ENCODE measurements at regions not wholly inside any gene's neighbourhood (a gene's known extent, or its start where the extent isn't known, plus 50 kb on each side); places are given as distances from the start of the nearest gene placed in this dataset.

GRCh38 chr13:80603351-80603750, 262.4 kb upstream of the SPRY2 start:
- TF ChIP-seq SUZ12 (IDR thresholded peaks at IDR 0.05): no peak
- TF ChIP-seq ZNF384 (IDR thresholded peaks at IDR 0.05): no peak
- TF ChIP-seq FOXK2 (IDR thresholded peaks at IDR 0.05): no peak
- no peak for TF ChIP-seq ELF4 (IDR thresholded peaks at IDR 0.05)
- no peak for TF ChIP-seq BHLHE40 (IDR thresholded peaks at IDR 0.05; ENCODE audit: borderline replicate concordance)
- TF ChIP-seq SP1 (IDR thresholded peaks at IDR 0.05): no peak
- TF ChIP-seq NFRKB (IDR thresholded peaks at IDR 0.05): no peak
- TF ChIP-seq TARDBP (IDR thresholded peaks at IDR 0.05): no peak
- TF ChIP-seq, protein P1, sequence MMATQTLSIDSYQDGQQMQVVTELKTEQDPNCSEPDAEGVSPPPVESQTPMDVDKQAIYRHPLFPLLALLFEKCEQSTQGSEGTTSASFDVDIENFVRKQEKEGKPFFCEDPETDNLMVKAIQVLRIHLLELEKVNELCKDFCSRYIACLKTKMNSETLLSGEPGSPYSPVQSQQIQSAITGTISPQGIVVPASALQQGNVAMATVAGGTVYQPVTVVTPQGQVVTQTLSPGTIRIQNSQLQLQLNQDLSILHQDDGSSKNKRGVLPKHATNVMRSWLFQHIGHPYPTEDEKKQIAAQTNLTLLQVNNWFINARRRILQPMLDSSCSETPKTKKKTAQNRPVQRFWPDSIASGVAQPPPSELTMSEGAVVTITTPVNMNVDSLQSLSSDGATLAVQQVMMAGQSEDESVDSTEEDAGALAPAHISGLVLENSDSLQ (IDR thresholded peaks at IDR 0.05): no peak
- TF ChIP-seq HDGF (IDR thresholded peaks at IDR 0.05; ENCODE audit: borderline replicate concordance): no peak
- TF ChIP-seq FOXM1 (IDR thresholded peaks at IDR 0.05; ENCODE audit: borderline replicate concordance): no peak
- no peak for TF ChIP-seq FOXA1 (IDR thresholded peaks at IDR 0.05)
- no peak for TF ChIP-seq L3MBTL2 (conservative IDR thresholded peaks at IDR 0.05)
- ChIA-PET CTCF (interaction anchor here (0.6 kb wide), 1 partner anchor 1987 kb away, joined by 3 read pairs; no protein-coding TSS in a partner anchor), POLR2A (no interaction called here)
- DNase-seq (ENCODE audit: extremely low spot score): no peak

- POLR2A ChIA-PET: no interaction called here
Observed at GRCh38 chr13:80599765-80600164, 258.8 kb upstream of the SPRY2 start.

GRCh38 chr13:80598189-80598588, 257.3 kb upstream of the SPRY2 start:
- POLR2A ChIA-PET: no interaction called here
- CTCF ChIA-PET: no interaction called here
- TF ChIP-seq NFRKB (IDR thresholded peaks at IDR 0.05): no peak
- no peak for TF ChIP-seq SUZ12 (IDR thresholded peaks at IDR 0.05)
- no peak for TF ChIP-seq TARDBP (IDR thresholded peaks at IDR 0.05)
- no peak for TF ChIP-seq FOXK2 (IDR thresholded peaks at IDR 0.05)
- DNase-seq (ENCODE audit: extremely low spot score): no peak

More at GRCh38 chr13:80599765-80600164, 258.8 kb upstream of the SPRY2 start:
- no peak for DNase-seq (ENCODE audit: extremely low spot score)
- CTCF ChIA-PET: interaction anchor here (0.6 kb wide), 2 partner anchors 19 to 698 kb away, joined by 6 to 7 read pairs; no protein-coding TSS in a partner anchor
- TF ChIP-seq NFRKB (IDR thresholded peaks at IDR 0.05) (no peak), LEF1 (IDR thresholded peaks at IDR 0.05; ENCODE audit: borderline replicate concordance) (no peak), FOXK2 (IDR thresholded peaks at IDR 0.05) (no peak), FOXA1 (IDR thresholded peaks at IDR 0.05) (no peak), HDGF (IDR thresholded peaks at IDR 0.05; ENCODE audit: borderline replicate concordance) (no peak)

DNA sequence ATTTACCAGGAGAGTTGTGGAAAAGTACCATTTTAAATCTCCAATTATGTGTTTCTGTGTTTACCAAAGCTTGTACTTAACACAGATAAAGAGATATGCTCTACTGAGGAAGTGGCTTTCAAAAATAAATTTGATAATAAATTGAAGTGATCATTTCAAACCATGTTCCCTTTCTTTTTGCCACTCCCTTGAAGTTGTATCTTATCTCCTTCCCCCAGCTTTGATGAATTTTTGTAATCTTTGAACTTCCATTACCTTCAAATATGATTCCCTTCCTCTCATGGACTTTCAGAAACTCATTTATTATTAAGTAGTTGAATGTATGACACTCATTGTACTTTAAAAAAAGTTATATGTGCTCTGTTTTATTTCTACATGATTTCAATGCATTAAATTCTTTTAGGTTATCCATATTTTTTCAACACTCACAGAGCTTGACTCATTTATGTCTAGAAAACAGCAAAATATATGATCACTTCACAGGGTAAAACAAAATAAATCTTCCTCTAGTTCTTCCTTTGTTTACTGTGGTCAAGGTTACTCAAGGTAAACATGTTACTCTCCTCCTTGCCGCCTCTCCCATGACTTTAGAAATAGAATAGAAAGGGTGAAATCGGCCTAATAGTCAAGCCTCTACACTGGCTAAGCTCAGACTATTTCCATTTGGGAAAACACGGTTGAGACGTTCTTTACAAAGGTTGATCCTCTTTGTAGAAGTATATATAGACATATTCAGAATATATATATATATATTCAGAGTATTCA, 251.2 kb upstream of the SPRY2 start:
- ChIA-PET CTCF (no interaction called here), POLR2A (no interaction called here)
- no peak for TF ChIP-seq FOXK2 (IDR thresholded peaks at IDR 0.05)
- TF ChIP-seq LEF1 (IDR thresholded peaks at IDR 0.05; ENCODE audit: borderline replicate concordance): no peak
- no peak for TF ChIP-seq NFRKB (IDR thresholded peaks at IDR 0.05)
- TF ChIP-seq HDGF (IDR thresholded peaks at IDR 0.05; ENCODE audit: borderline replicate concordance): no peak
- no peak for TF ChIP-seq L3MBTL2 (conservative IDR thresholded peaks at IDR 0.05)
- no peak for TF ChIP-seq CTBP1 (IDR thresholded peaks at IDR 0.05; ENCODE audit: borderline replicate concordance)
- TF ChIP-seq ELF4 (IDR thresholded peaks at IDR 0.05): no peak
- TF ChIP-seq SP1 (IDR thresholded peaks at IDR 0.05): no peak
- TF ChIP-seq FOXA1 (IDR thresholded peaks at IDR 0.05): no peak
- no peak for TF ChIP-seq ZNF384 (IDR thresholded peaks at IDR 0.05)
- no peak for TF ChIP-seq TARDBP (IDR thresholded peaks at IDR 0.05)
- no peak for TF ChIP-seq FOXM1 (IDR thresholded peaks at IDR 0.05; ENCODE audit: borderline replicate concordance)
- TF ChIP-seq SUZ12 (IDR thresholded peaks at IDR 0.05): no peak
- DNase-seq (ENCODE audit: extremely low spot score): no peak

GRCh38 chr13:80590551-80590950, 249.6 kb upstream of the SPRY2 start:
- DNase-seq (ENCODE audit: extremely low spot score): no peak
- CTCF ChIA-PET: no interaction called here
- TF ChIP-seq FOXM1 (IDR thresholded peaks at IDR 0.05; ENCODE audit: borderline replicate concordance): no peak
- no peak for TF ChIP-seq ELF4 (IDR thresholded peaks at IDR 0.05)
- TF ChIP-seq NFRKB (IDR thresholded peaks at IDR 0.05): no peak
- no peak for TF ChIP-seq LEF1 (IDR thresholded peaks at IDR 0.05; ENCODE audit: borderline replicate concordance)
- TF ChIP-seq ARNT (IDR thresholded peaks at IDR 0.05): no peak
- TF ChIP-seq, protein P1 (IDR thresholded peaks at IDR 0.05): no peak
- no peak for TF ChIP-seq HDGF (IDR thresholded peaks at IDR 0.05; ENCODE audit: borderline replicate concordance)
- no peak for TF ChIP-seq CTBP1 (IDR thresholded peaks at IDR 0.05; ENCODE audit: borderline replicate concordance)
- no peak for TF ChIP-seq TARDBP (IDR thresholded peaks at IDR 0.05)
- TF ChIP-seq SP1 (IDR thresholded peaks at IDR 0.05): no peak
- TF ChIP-seq L3MBTL2 (conservative IDR thresholded peaks at IDR 0.05): no peak
- no peak for TF ChIP-seq BHLHE40 (IDR thresholded peaks at IDR 0.05; ENCODE audit: borderline replicate concordance)
- no peak for TF ChIP-seq ZNF384 (IDR thresholded peaks at IDR 0.05)
- no peak for TF ChIP-seq FOXK2 (IDR thresholded peaks at IDR 0.05)
- TF ChIP-seq FOXA1 (IDR thresholded peaks at IDR 0.05): no peak
- POLR2A ChIA-PET: no interaction called here

- ChIA-PET CTCF (no interaction called here), POLR2A (no interaction called here)
- DNase-seq (ENCODE audit: extremely low spot score): no peak
- TF ChIP-seq ARNT (IDR thresholded peaks at IDR 0.05) (no peak), LEF1 (IDR thresholded peaks at IDR 0.05; ENCODE audit: borderline replicate concordance) (no peak), L3MBTL2 (conservative IDR thresholded peaks at IDR 0.05) (no peak), FOXM1 (IDR thresholded peaks at IDR 0.05; ENCODE audit: borderline replicate concordance) (no peak), ELF4 (IDR thresholded peaks at IDR 0.05) (no peak), NFRKB (IDR thresholded peaks at IDR 0.05) (no peak), FOXA1 (IDR thresholded peaks at IDR 0.05) (no peak), CTBP1 (IDR thresholded peaks at IDR 0.05; ENCODE audit: borderline replicate concordance) (no peak), FOXK2 (IDR thresholded peaks at IDR 0.05) (no peak), SP1 (IDR thresholded peaks at IDR 0.05) (no peak)
- TF ChIP-seq, protein P1 (IDR thresholded peaks at IDR 0.05): no peak
Observed at GRCh38 chr13:80586356-80586755, 245.4 kb upstream of the SPRY2 start.
